ENCODE measurements at regions not wholly inside any gene's neighbourhood (a gene's known extent, or its start where the extent isn't known, plus 50 kb on each side); places are given as distances from the start of the nearest gene placed in this dataset.

- DNase-seq (ENCODE audit: low spot score): no peak
Measured at GRCh38 chr2:239714116-239714515, 311.0 kb downstream of the NDUFA10 start.

GRCh38 chr2:239712755-239713154 lies 311.9 kb upstream of the HDAC4 start:
- no peak for DNase-seq (ENCODE audit: low spot score)

GRCh38 chr2:239711911-239712570 lies 311.2 kb upstream of the HDAC4 start:
- no peak for DNase-seq (ENCODE audit: low spot score)

DNA sequence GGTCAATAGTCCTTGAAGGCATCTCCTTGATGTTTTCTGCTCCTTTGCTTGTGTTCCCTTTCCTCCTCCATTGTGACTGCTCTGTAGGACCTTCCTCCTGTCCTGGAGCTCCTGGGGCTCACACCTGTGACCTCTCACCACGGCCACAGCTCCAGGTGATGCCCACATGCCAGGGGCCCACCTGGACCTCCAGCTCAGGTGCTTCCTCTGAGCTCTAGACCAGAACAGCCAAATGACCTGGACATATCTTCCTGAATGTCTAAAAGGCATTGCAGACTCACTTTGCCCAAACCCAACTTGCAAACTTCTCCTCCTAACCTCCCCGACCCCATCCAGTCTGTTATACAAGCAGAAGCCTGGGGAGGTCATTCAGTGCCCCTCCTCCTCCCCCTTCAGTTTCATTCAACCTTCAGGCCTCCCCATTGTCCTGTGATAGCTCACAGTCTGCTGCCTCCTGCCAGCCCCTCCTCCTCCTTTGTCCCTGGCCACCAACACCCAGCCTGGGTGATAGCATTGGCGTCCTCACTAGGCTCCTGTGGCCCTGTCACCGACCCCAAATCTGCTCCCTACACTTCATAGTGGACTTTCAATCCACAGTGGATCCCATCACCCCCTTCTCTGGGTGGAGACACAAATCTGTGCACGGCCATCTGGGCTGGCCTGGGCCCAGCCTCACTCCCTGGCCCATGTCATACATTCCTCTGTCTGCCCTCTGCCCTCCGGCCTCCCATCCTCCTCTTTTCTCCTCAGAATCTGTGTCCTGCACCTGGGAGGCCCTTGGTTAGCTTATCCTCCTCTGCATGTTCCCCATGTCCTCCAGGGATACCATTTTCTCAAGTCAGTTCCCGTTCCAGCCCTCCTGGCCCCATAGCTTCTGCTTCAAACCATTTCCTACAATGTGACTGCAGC lies 310.4 kb upstream of the HDAC4 start:
- DNase-seq (ENCODE audit: low spot score): no peak

DNA sequence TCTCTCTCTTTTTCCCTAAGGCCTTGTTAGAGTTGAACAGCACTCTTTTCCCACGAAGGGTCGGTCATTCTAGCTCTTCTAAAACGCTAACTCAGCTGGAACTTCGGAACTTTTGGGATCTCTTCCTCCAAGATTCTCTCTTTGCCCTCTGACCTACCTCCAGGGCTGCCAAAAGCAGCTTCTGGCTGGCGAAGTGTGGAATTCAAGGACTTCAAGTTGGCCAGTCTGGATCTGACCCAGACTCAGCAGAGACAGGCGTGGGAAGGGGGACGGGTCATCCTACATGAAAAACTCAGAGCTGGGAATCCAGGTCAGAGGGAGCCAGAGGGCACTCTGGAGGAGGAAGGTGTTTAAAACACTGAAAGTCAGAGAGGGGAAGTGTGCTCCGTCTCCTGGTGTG lies 305.5 kb upstream of the HDAC4 start:
- no peak for DNase-seq (ENCODE audit: low spot score)

GRCh38 chr2:239704737-239705136 lies 303.9 kb upstream of the HDAC4 start:
- no peak for DNase-seq (ENCODE audit: low spot score)

GRCh38 chr2:239703834-239704233 lies 303.0 kb upstream of the HDAC4 start:
- DNase-seq (ENCODE audit: low spot score): no peak

DNA sequence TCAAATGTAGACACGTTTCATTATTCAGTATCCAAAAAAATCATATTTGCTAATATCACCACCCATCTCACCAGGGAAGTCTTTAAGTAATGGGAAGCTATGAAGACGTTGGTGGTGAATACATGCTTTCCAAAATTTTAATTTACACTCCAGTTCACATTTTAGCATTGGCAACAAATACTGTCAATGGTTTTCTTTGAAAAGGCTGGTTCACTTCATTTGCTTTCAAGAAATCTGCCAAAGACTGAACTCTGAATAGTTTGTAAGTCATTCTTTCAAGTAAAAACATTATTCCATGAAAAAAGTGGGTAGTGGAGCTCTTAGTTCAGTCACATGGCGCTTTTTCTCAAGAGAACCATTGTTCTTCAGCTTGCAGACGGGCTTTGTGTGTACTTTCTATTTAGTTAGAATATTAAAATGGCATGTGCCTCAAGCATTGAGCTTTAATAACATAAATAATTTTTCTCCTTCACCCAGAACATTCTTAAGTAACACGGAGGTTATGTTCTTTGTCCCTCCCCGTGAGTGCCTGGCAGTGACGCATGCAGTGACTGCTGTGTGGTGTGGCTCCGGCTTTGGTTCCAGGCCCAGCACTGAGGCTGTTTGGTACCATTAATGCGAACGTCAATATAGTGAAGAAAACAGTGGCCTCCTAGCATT lies 300.0 kb upstream of the HDAC4 start:
- no peak for DNase-seq (ENCODE audit: low spot score)

- DNase-seq (ENCODE audit: low spot score): no peak
Measured at GRCh38 chr2:239697399-239698164, 296.8 kb upstream of the HDAC4 start.

DNA sequence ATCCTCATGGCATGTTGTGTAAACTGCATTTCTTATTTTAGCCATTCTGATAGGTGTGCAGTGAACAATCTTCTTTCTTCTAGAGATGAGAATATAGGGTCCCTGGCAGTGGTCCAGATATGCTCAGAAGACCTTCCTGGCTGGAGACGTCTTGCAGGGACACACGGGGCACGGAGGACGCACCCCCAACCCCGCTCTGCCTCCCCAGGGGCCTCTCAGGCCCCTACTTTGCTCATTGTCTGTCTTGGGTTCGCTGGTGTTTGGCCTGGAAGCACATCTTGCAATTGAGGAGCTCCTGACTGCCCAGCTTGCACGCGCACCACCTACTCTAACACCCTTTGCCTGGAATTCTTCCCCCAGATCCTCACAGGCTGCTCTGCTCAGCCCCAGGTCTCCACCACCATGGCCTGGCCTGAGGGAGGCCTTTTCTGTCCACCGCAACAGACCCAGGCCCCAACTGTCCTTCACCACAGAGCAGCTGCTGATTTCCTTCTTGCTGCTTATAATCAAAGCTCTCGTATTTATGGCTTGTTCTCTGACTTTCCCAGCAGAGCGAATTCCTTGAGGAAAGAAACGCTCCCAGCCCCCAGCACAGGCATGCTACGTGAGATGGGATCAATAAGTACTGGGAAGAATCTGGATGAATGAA lies 295.9 kb upstream of the HDAC4 start:
- no peak for DNase-seq (ENCODE audit: low spot score)

- no peak for DNase-seq (ENCODE audit: low spot score)
Measured at GRCh38 chr2:239695728-239696240, 295.0 kb upstream of the HDAC4 start.

GRCh38 chr2:239695106-239695727 lies 294.4 kb upstream of the HDAC4 start:
- no peak for DNase-seq (ENCODE audit: low spot score)

GRCh38 chr2:239694487-239694886 lies 293.7 kb upstream of the HDAC4 start:
- no peak for DNase-seq (ENCODE audit: low spot score)

GRCh38 chr2:239693761-239694415 lies 293.1 kb upstream of the HDAC4 start:
- DNase-seq (ENCODE audit: low spot score): no peak

DNA sequence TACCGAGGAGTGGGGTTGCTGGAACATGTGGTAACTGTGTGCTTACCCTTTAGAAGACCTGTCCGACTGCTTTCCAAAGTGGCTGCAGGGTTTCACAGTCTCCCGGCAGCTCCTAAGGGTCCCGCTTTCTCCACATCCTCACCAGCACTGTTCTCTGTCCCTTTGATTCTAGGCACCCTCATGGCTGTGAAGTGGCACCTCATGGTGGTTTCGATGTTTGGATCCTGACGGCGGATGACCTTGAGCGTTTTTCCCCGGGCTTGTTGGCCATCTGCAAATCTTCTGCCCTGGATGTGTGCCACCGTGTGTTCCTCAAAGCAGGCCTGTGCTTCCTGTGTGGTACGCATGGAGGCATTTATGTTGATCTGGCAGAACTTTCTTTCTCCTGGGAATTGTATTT lies 292.5 kb upstream of the HDAC4 start:
- DNase-seq (ENCODE audit: low spot score): no peak

- no peak for DNase-seq (ENCODE audit: low spot score)
Measured at GRCh38 chr2:239692919-239693318, 292.1 kb upstream of the HDAC4 start.

DNA sequence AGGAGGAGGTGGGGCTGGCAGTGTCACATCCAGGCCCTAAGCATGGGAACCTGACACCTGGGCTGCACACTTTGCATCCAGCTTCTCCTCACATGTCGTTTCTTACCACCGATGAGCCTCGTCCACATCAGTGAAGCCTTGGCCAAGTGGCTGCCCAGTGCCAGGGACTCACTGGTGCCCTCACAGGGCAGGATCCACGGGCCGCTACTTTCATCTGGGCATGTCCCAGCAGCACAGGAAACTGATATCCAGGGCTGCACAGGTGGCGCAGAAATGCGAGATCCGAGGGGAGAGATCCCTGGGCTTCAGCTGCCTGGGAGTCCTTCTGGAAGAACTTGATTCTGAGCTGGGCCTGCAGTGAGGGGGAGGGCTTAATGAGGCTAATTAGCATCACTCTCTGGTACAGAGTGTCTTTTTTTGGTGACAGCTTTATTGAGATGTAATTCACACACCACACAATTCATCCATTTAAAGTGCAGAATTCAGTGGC lies 291.6 kb upstream of the HDAC4 start:
- no peak for DNase-seq (ENCODE audit: low spot score)

- DNase-seq (ENCODE audit: low spot score): no peak
Measured at GRCh38 chr2:239691720-239692119, 290.9 kb upstream of the HDAC4 start.

DNA sequence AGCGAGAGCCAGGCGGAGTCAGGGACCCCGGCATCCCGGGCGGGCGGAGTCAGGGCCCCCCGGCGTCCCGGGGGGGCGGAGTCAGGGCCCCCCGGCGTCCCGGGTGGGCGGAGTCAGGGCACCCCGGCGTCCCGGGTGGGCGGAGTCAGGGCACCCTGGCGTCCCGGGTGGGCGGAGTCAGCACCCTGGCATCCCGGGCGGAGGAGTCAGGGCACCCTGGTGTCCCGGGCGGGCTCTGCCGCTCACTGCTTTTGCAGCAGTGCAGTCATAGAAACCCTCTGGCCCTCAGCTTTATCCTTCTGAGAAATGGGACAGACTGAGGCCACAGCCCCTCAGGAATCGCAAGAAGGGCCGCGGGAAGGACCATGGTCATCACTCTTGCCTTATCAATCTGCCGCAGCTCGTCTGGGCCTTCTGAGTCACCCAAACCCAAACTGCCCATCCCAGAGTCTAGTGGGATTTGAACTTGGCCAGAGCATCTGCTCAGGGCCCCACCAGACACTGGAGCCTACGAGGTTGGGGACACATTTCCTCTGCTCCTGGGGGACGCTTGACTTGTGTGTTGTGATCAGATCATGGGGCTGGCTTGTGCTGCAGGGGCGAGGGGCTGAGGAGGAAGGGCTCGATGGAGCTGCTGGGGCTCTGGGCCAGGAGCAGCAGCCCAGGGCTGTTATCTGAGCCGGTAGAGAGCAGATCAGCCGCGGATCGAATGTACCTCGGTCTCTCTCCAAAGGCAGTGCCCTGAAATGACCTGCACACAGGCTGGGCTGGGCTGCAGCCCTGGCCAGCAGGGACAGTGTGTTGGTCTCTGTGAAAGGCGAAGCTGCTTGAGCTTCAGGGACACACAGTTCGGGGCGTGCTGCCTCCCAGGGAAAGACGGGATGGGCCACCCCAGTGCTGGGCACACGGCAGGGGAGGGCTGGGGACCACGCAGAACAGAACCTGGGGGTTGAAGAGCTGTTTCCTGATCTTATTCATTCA lies 290.1 kb upstream of the HDAC4 start:
- no peak for DNase-seq (ENCODE audit: low spot score)
